Nephron (organoid): ENCODE measurements at regions not wholly inside any gene's neighbourhood (a gene's known extent, or its start where the extent isn't known, plus 50 kb on each side); places are given as distances from the start of the nearest gene placed in this dataset.
"Not testable (repeated sequence)": the region's sequence is repeated elsewhere in the genome, so short reads cannot be mapped to it uniquely, and the experiment has no call there.

Source experiments
- H3K27ac Mint-ChIP-seq, 3 experiments: 2 replicates each; pipeline ENCODE4 v1.8.0; 2020; ENCODE audit warnings: mixed read lengths in 3 of 3, mild to moderate bottlenecking in 2 of 3, moderate library complexity in 1 of 3
- H3K27me3 Mint-ChIP-seq: 2 replicates; pipeline ENCODE4 v1.8.0; 2021; ENCODE audit warnings: low read depth, mild to moderate bottlenecking, moderate library complexity, mixed read lengths
- H3K36me3 Mint-ChIP-seq: 2 replicates; pipeline ENCODE4 v1.8.0; 2020; ENCODE audit warnings: low read depth, mixed read lengths
- H3K4me1 Mint-ChIP-seq: 2 replicates; pipeline ENCODE4 v1.8.0; 2020; ENCODE audit warnings: mixed read lengths
- H3K4me3 Mint-ChIP-seq, 3 experiments: 2 replicates each; pipeline ENCODE4 v1.8.0; 2020; ENCODE audit warnings: mild to moderate bottlenecking in 3 of 3, mixed read lengths in 3 of 3, moderate library complexity in 2 of 3
- H3K9me3 Mint-ChIP-seq: 2 replicates; pipeline ENCODE4 v1.8.0; 2020; ENCODE audit warnings: mixed read lengths
- CTCF ChIP-seq, 3 experiments: fragments of 200-600 bp; sonication (generic); IDR thresholded peaks; one replicate each; pipeline ENCODE4 v1.5.0; 2021; ENCODE audit warnings: antibody characterized with exemption in 3 of 3; ENCODE audit not compliant: unreplicated experiment in 3 of 3

- H3K4me1 Mint-ChIP-seq: no peaks in the 10 kb centered on the region
- peak overlapping the region; percentile 93 to 99 (median 95) for H3K27ac Mint-ChIP-seq
- peak overlapping the region; percentile 93 to 98 (median 93) for H3K4me3 Mint-ChIP-seq
- no peaks in the 10 kb centered on the region for H3K36me3 Mint-ChIP-seq
- H3K9me3 Mint-ChIP-seq: no peaks in the 10 kb centered on the region
- peak in 2 of 3 experiments; percentile 10 to 33 for TF ChIP-seq CTCF (IDR thresholded peaks at IDR 0.05; ENCODE audit: unreplicated experiment in 3 of 3)
- no peaks in the 10 kb centered on the region for H3K27me3 Mint-ChIP-seq
These were observed 124.0 kb upstream of the PTPN20 start for GRCh38 chr10:46787321-46787615.

DNA sequence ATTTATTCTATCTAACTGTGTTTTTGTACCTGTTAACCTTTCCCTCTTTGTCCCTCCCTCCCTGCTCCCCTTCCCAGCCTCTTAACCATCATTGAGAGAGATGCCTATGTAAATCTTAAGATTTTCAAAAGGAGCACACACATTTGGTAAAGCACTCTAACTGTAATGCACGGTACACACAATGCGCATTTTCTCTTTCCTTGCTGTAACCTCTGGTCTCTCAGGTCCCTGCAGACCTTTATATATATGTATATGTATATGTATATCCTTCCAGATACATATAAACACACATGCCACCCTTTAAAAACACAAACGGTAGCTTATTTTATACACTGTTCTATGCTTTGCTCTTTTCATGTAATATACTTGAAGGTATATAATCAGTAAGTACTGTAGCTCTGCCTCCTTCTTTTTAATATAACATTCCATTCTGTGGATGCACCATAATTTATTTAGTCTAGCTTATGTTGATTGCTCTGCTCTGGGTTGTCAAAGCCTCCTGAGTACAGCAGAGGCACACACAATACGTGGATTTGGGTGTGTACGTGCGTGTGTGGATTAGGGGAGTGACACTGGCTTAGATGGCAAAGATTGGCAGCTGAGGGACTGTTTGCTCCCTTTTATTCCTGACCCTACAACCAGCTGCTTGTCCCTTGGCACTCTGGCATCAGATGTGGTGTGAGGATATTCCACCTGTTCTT lies 118.4 kb upstream of the PTPN20 start:
- not testable (repeated sequence) for H3K27me3 Mint-ChIP-seq

GRCh38 chr10:46796351-46796750 lies 114.9 kb upstream of the PTPN20 start:
- H3K4me3 Mint-ChIP-seq, H3K27me3 Mint-ChIP-seq, H3K4me1 Mint-ChIP-seq, H3K9me3 Mint-ChIP-seq, H3K27ac Mint-ChIP-seq: not testable (repeated sequence)
- H3K36me3 Mint-ChIP-seq: peaks cover 10% of the 10 kb centered on the region

More for the DNA sequence above, 118.4 kb upstream of the PTPN20 start:
- H3K36me3 Mint-ChIP-seq, H3K27ac Mint-ChIP-seq, H3K4me1 Mint-ChIP-seq, H3K4me3 Mint-ChIP-seq, H3K9me3 Mint-ChIP-seq: not testable (repeated sequence)

- not testable (repeated sequence) for H3K4me3 Mint-ChIP-seq, H3K27ac Mint-ChIP-seq, H3K36me3 Mint-ChIP-seq, H3K27me3 Mint-ChIP-seq, H3K4me1 Mint-ChIP-seq, H3K9me3 Mint-ChIP-seq
These were observed 109.2 kb upstream of the PTPN20 start for GRCh38 chr10:46802010-46802409.

- not testable (repeated sequence) for H3K9me3 Mint-ChIP-seq, H3K27ac Mint-ChIP-seq, H3K4me1 Mint-ChIP-seq, H3K27me3 Mint-ChIP-seq, H3K4me3 Mint-ChIP-seq, H3K36me3 Mint-ChIP-seq
These were observed 108.1 kb upstream of the PTPN20 start for GRCh38 chr10:46803082-46803481.

DNA sequence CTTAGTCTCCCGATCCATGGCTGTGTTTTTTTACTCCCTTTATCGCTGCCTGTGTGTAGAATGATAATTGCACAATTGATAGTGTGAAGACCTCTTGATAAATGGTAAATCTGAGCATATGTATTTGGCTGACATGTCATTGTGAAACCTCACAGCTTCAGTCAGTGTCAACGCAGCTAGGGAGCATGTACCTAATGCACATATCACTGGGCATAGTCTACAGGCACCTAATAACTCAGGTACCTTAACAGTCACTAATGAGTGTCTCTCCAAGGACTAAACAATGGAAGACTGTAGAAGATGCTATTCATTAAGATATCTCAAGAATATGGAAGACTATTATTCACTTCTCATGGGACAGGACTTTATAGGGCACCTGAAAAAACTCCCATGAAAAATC lies 101.0 kb upstream of the PTPN20 start:
- H3K9me3 Mint-ChIP-seq, H3K27me3 Mint-ChIP-seq, H3K4me1 Mint-ChIP-seq, H3K27ac Mint-ChIP-seq, H3K4me3 Mint-ChIP-seq, H3K36me3 Mint-ChIP-seq: not testable (repeated sequence)

GRCh38 chr10:46816126-46816525 lies 95.1 kb upstream of the PTPN20 start:
- H3K27me3 Mint-ChIP-seq, H3K4me3 Mint-ChIP-seq, H3K9me3 Mint-ChIP-seq, H3K27ac Mint-ChIP-seq, H3K36me3 Mint-ChIP-seq, H3K4me1 Mint-ChIP-seq: not testable (repeated sequence)

GRCh38 chr10:46840393-46841050 lies 70.7 kb upstream of the PTPN20 start:
- not testable (repeated sequence) for H3K9me3 Mint-ChIP-seq, H3K4me1 Mint-ChIP-seq, H3K27ac Mint-ChIP-seq, H3K27me3 Mint-ChIP-seq, H3K36me3 Mint-ChIP-seq, H3K4me3 Mint-ChIP-seq

DNA sequence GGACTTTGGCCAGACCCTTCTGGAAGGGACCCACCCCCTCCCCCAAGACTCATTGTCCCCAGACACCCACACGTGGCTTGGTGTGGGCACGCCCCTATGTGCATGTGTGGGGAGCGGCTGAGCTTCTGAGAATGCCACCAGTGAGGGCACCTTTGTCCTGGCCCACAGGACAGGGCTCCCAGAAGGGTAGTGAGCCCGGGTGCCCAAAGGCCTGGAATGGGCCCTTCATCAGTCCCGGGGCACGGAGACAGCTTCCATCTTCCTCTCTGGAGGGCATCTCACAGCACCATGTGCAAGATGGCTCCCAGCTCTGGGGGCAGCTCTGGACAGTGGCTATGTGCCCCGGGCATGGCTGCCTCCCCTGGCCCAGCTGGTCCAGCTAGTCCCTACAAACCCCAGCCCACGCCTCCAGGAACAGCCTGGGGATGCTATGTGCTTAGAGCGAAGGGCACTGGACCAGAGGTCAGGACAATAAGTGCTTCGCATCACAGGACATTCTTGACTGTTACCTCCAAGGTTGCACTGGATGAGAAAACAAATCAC lies 70.1 kb upstream of the PTPN20 start:
- H3K9me3 Mint-ChIP-seq, H3K27ac Mint-ChIP-seq, H3K36me3 Mint-ChIP-seq, H3K4me1 Mint-ChIP-seq, H3K27me3 Mint-ChIP-seq, H3K4me3 Mint-ChIP-seq: not testable (repeated sequence)

DNA sequence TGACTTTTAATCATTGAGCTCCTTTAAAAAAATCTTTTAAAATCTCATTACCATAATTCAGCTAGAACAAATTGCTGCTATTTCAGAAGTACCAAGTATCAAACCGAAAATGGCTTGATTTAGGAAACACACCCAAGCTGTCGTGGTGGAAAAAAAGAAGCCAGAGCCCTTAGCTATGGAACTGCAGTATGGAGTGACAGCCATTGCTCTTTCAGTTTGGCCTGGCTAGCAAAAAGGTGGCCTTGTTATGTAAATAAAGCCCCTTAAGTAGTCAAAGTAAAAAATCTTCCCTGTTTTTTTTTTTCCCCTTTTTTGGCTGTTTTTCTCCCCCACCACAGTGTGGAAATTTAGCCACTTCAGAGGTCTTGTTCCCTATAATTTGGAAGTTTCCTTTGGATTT lies 66.0 kb upstream of the PTPN20 start:
- H3K27ac Mint-ChIP-seq, H3K27me3 Mint-ChIP-seq, H3K4me1 Mint-ChIP-seq: not testable (repeated sequence)

GRCh38 chr10:46845640-46846039 lies 65.6 kb upstream of the PTPN20 start:
- H3K27ac Mint-ChIP-seq, H3K36me3 Mint-ChIP-seq, H3K4me3 Mint-ChIP-seq, H3K4me1 Mint-ChIP-seq, H3K27me3 Mint-ChIP-seq, H3K9me3 Mint-ChIP-seq: not testable (repeated sequence)

More for the DNA sequence above, 66.0 kb upstream of the PTPN20 start:
- H3K9me3 Mint-ChIP-seq, H3K36me3 Mint-ChIP-seq, H3K4me3 Mint-ChIP-seq: not testable (repeated sequence)

DNA sequence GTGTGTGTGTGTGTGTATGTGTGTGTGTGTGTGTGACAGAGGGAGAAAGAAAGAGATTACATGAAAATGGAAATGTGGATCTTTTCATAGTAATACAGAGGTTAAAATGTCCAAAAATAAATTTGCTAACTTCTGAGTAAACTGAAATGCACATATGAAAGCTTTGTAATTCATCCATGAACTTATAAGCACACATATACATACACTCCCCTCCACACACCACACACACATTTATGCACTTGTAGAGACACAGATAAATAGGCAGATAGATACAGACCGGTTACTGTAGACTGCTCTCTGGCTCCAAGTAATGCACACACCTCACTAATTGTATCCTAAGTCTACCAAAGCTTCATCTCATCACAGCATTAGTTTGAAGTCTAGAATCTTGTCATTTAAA lies 50.5 kb upstream of the PTPN20 start:
- not testable (repeated sequence) for H3K9me3 Mint-ChIP-seq, H3K27ac Mint-ChIP-seq, H3K4me3 Mint-ChIP-seq, H3K27me3 Mint-ChIP-seq, H3K4me1 Mint-ChIP-seq, H3K36me3 Mint-ChIP-seq
